ENCODE measurements at regions not wholly inside any gene's neighbourhood (a gene's known extent, or its start where the extent isn't known, plus 50 kb on each side); places are given as distances from the start of the nearest gene placed in this dataset.

DNA sequence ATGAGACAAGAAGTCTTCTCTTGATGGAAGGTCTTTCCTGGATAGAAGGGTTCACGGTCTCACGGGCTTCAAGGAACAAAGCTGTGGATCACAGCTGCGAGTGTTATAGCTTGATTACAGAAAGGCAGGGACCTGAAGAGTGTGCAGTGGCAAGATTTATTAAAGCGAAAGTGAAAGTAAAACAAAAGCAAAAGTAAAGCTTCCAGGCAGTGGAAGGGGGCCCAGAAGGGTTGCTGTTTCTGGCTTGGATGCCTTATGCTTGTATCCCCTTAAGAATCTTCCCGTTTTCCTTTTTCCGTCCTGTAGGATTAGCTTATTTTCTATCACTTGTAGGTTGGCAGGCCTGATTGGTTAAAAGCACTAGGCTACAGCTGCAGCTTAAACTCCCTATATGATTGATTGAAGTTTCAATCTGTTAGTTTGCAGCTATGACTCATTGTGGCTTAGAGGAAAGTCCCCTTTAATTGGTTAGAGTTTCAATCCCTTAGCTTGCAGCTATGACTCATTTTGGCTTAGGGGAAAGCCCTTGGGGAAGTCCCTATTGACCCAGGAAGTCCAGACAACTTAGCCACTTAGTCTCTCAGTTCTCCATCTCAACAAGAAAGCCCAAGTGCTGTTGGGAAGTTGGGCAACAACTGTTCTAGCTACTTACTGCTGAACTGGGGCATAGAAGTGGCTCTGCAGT is 183.7 kb upstream of the NLGN4Y start:
- H3K36me3 ChIP-seq (ENCODE audit: low read depth, missing control alignments) = no peaks in the 10 kb centered on the region
- no peaks in the 10 kb centered on the region for H3K4me1 ChIP-seq
- WGBS, 2 donors = 42 to 64% methylated on average over 6 of the region's 6 CpGs
- H3K9me3 ChIP-seq = no peaks in the 10 kb centered on the region
- intact Hi-C loops (cut with DNase I; ENCODE audit: low total_unique reads) = no loop called here
- no peak for DNase-seq
- H3K27ac ChIP-seq = no peak overlapping the region
- no peaks in the 10 kb centered on the region for H3K27me3 ChIP-seq
- H3K4me3 ChIP-seq = no peak overlapping the region
- no peak for TF ChIP-seq POLR2A (IDR thresholded peaks at IDR 0.05)
- TF ChIP-seq, protein P1, sequence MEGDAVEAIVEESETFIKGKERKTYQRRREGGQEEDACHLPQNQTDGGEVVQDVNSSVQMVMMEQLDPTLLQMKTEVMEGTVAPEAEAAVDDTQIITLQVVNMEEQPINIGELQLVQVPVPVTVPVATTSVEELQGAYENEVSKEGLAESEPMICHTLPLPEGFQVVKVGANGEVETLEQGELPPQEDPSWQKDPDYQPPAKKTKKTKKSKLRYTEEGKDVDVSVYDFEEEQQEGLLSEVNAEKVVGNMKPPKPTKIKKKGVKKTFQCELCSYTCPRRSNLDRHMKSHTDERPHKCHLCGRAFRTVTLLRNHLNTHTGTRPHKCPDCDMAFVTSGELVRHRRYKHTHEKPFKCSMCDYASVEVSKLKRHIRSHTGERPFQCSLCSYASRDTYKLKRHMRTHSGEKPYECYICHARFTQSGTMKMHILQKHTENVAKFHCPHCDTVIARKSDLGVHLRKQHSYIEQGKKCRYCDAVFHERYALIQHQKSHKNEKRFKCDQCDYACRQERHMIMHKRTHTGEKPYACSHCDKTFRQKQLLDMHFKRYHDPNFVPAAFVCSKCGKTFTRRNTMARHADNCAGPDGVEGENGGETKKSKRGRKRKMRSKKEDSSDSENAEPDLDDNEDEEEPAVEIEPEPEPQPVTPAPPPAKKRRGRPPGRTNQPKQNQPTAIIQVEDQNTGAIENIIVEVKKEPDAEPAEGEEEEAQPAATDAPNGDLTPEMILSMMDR (IDR thresholded peaks at IDR 0.05) = no peak

DNA sequence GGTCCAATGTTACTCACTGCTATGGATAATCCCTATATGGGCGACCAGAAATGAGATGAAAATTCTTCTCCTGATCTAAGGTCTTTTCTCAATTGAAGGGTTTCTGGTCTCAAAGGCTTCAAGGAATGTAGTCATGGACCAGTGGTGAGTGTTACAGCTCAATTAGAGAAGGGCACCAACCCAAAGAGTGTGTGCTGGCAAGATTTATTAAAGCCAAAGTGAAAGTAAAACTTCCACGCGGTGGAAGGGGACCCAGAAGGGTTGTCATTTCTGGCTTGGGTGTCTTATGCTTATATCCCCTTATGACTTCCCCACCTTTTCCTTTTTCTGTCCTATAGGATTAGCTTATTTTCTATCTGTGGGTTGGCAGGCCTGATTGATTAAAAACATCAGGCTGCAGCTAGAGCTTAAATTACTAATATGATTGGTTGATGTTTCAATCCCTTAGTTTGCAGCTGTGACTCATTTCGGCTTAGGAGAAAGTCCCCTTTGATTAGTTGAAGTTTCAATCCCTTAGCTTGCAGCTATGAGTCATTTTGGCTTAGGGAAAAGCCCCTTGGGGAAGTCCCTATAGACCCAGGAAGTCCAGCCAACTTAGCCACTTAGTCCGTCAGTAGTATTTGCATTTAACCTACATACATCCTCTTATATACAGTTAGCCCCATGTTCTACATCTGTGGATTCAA is 179.5 kb upstream of the NLGN4Y start:
- DNase-seq = no peak
- H3K27ac ChIP-seq = no peak overlapping the region
- H3K27me3 ChIP-seq = no peaks in the 10 kb centered on the region
- no peaks in the 10 kb centered on the region for H3K36me3 ChIP-seq (ENCODE audit: low read depth, missing control alignments)
- no peaks in the 10 kb centered on the region for H3K4me1 ChIP-seq
- H3K4me3 ChIP-seq = no peak overlapping the region
- 72 to 75% methylated on average over 5 of the region's 5 CpGs for WGBS, 2 donors
- intact Hi-C loops (cut with DNase I; ENCODE audit: low total_unique reads) = no loop called here
- no peaks in the 10 kb centered on the region for H3K9me3 ChIP-seq
- TF ChIP-seq, protein P1 (IDR thresholded peaks at IDR 0.05) = no peak
- no peak for TF ChIP-seq POLR2A (IDR thresholded peaks at IDR 0.05)

DNA sequence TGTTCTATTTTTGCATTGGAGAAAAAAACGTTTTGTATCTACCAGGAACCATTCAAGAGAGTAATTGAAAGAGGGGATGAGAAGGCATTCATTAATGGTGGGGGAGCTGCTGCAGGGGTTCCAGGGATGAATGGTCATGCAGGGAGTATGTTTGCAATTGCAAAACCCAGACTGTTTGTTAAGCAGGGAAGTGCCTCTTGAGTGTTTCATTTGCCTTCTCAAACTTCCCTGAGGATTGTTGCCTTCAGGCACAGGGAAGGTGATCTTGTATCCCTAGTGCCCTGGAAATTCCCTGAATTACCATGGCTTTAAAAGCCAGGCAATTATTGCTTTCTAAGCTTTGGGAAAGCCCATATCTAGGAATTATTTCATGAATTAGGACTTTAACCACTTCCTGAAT is 172.7 kb upstream of the NLGN4Y start:
- TF ChIP-seq POLR2A (IDR thresholded peaks at IDR 0.05) = no peak
- H3K27ac ChIP-seq = no peak overlapping the region
- 0 to 13% methylated on average over 1 of the region's 1 CpG for WGBS, 2 donors
- no peaks in the 10 kb centered on the region for H3K27me3 ChIP-seq
- DNase-seq = no peak
- no peaks in the 10 kb centered on the region for H3K9me3 ChIP-seq
- intact Hi-C loops (cut with DNase I; ENCODE audit: low total_unique reads) = no loop called here
- no peaks in the 10 kb centered on the region for H3K36me3 ChIP-seq (ENCODE audit: low read depth, missing control alignments)
- no peaks in the 10 kb centered on the region for H3K4me1 ChIP-seq
- H3K4me3 ChIP-seq = no peak overlapping the region

- no peak for DNase-seq
- no peak for TF ChIP-seq POLR2A (IDR thresholded peaks at IDR 0.05)
- TF ChIP-seq, protein P1 (IDR thresholded peaks at IDR 0.05) = no peak
- H3K27ac ChIP-seq = no peak overlapping the region
- no peak overlapping the region for H3K4me3 ChIP-seq
- WGBS, 2 donors = 58 to 72% methylated on average over 2 of the region's 2 CpGs
- H3K36me3 ChIP-seq (ENCODE audit: low read depth, missing control alignments) = no peaks in the 10 kb centered on the region
- intact Hi-C loops (cut with DNase I; ENCODE audit: low total_unique reads) = no loop called here
- no peaks in the 10 kb centered on the region for H3K27me3 ChIP-seq
- H3K9me3 ChIP-seq = no peaks in the 10 kb centered on the region
- no peaks in the 10 kb centered on the region for H3K4me1 ChIP-seq
Observed at GRCh38 chrY:14356154-14356553, 168.2 kb upstream of the NLGN4Y start.

DNA sequence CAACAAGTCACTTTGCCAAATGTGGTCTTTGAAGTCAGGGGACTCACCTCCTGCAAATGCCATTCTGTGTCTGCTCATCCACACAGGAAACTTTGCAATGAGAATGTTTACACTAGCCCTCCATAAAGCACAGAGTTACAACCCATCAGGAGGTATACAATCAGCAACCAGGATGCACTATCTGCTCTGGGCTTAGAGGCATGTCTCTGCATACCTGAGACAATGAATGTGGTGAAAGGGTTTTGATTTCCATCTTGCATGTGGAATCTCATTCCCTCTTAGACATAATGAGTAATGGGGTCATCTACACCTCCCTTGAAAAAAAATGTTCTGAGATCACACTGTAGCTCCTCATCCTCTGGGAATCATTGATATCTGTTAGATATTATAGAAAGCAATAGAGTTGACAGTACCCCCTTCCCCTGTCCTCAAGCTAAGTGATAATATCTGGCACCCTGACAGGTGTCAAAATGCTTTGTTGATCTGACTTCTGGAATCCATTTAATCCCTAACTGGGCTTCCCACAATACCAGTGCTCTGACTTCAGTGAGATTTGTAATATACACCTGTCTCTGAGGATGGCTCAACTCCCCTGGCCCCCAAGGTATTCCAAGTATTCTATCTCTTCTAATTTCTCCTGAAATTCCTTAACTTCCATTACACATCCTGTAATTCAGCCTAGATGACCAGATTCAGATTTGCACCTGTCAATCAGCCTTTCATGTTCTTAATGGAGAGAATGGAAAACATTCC is 163.4 kb upstream of the NLGN4Y start:
- intact Hi-C loops (cut with DNase I; ENCODE audit: low total_unique reads) = no loop called here

More for the DNA sequence above, 163.4 kb upstream of the NLGN4Y start:
- no peak for DNase-seq
- TF ChIP-seq, protein P1 (IDR thresholded peaks at IDR 0.05) = no peak
- no peak for TF ChIP-seq POLR2A (IDR thresholded peaks at IDR 0.05)
- Histone ChIP-seq H3K4me1 (no peaks in the 10 kb centered on the region), H3K27ac (no peak overlapping the region), H3K4me3 (no peak overlapping the region), H3K36me3 (ENCODE audit: low read depth, missing control alignments) (no peaks in the 10 kb centered on the region), H3K27me3 (no peaks in the 10 kb centered on the region), H3K9me3 (no peaks in the 10 kb centered on the region)

Measured in testis (tissue), 2 donors.